OCI-LY3 (cell line): ENCODE measurements at regions not wholly inside any gene's neighbourhood (a gene's known extent, or its start where the extent isn't known, plus 50 kb on each side); places are given as distances from the start of the nearest gene placed in this dataset.

Source experiments
- H2AFZ ChIP-seq: fragments of 200-600, 300-600 bp; shearing (Covaris generic); 2 replicates; pipeline ENCODE4 v1.6.0; 2014; ENCODE audit warnings: antibody characterized with exemption, low read depth, low read length
- H3K27ac ChIP-seq: fragments of 200-600, 300-600 bp; sonication (generic); 2 replicates; pipeline ENCODE4 v1.5.1; 2014; ENCODE audit warnings: mild to moderate bottlenecking, low read length, moderate library complexity, mixed read lengths
- H3K27me3 ChIP-seq: fragments of 200-600, 300-600 bp; sonication (generic); 2 replicates; pipeline ENCODE4 v1.6.1; 2014; ENCODE audit warnings: low read depth, low read length, mixed read lengths
- H3K36me3 ChIP-seq: fragments of 200-600, 300-600 bp; sonication (generic); replicated peaks from 2 replicates; pipeline ENCODE3; 2014; ENCODE audit warnings: low read depth, low read length, mixed read lengths
- H3K4me1 ChIP-seq: fragments of 300-600, 200-600 bp; sonication (generic); 2 replicates; pipeline ENCODE4 v1.6.1; 2014; ENCODE audit warnings: low read length, mixed read lengths
- H3K4me2 ChIP-seq: fragments of 200-600, 300-600 bp; sonication (generic); 2 replicates; pipeline ENCODE4 v1.6.1; 2014; ENCODE audit warnings: low read length, mixed read lengths
- H3K4me3 ChIP-seq: fragments of 300-600, 200-600 bp; sonication (generic); 2 replicates; pipeline ENCODE4 v1.5.1; 2014; ENCODE audit warnings: antibody characterized with exemption, mild to moderate bottlenecking, low read length, moderate library complexity
- H3K79me2 ChIP-seq: fragments of 300-600, 200-600 bp; shearing (Covaris generic); 2 replicates; pipeline ENCODE4 v1.6.1; 2014; ENCODE audit warnings: mild to moderate bottlenecking, low read length, mixed read lengths
- H3K9ac ChIP-seq: fragments of 300-600, 200-600 bp; shearing (Covaris generic); 2 replicates; pipeline ENCODE4 v1.6.0; 2014; ENCODE audit warnings: mild to moderate bottlenecking, low read length, moderate library complexity
- H3K9me3 ChIP-seq: fragments of 200-600, 300-600 bp; shearing (Covaris generic); 2 replicates; pipeline ENCODE4 v1.6.1; 2014; ENCODE audit warnings: low read length, mixed read lengths; ENCODE audit not compliant: insufficient read depth
- H4K20me1 ChIP-seq: fragments of 200-600, 300-600 bp; sonication (generic); 2 replicates; pipeline ENCODE4 v1.6.1; 2016; ENCODE audit warnings: low read length, mixed read lengths; ENCODE audit not compliant: insufficient read depth
- CTCF ChIP-seq: fragments of 200-600, 300-600 bp; sonication (generic); IDR thresholded peaks from 2 replicates; pipeline ENCODE4 v1.5.1; 2014; ENCODE audit warnings: antibody characterized with exemption, low read length, low read depth
- EZH2phosphoT487 ChIP-seq: fragments of 200-600 bp; shearing (Covaris generic); IDR thresholded peaks from 2 replicates; pipeline ENCODE4 v1.6.1; 2018; ENCODE audit warnings: antibody characterized with exemption, mixed run types, low read depth

GRCh38 chr4:115871596-115871995 is 758.2 kb upstream of the NDST4 start:
- H4K20me1 ChIP-seq: no peaks in the 10 kb centered on the region
- H3K4me2 ChIP-seq: no peak overlapping the region
- no peaks in the 10 kb centered on the region for H3K27me3 ChIP-seq
- H3K4me1 ChIP-seq: no peaks in the 10 kb centered on the region
- H3K4me3 ChIP-seq: no peak overlapping the region
- no peaks in the 10 kb centered on the region for H3K36me3 ChIP-seq
- H3K79me2 ChIP-seq: no peaks in the 10 kb centered on the region
- no peak overlapping the region for H3K27ac ChIP-seq
- no peak for TF ChIP-seq CTCF
- TF ChIP-seq EZH2phosphoT487: no peak
- H3K9me3 ChIP-seq: no peaks in the 10 kb centered on the region
- H2AFZ ChIP-seq: no peak overlapping the region
- H3K9ac ChIP-seq: no peak overlapping the region

DNA sequence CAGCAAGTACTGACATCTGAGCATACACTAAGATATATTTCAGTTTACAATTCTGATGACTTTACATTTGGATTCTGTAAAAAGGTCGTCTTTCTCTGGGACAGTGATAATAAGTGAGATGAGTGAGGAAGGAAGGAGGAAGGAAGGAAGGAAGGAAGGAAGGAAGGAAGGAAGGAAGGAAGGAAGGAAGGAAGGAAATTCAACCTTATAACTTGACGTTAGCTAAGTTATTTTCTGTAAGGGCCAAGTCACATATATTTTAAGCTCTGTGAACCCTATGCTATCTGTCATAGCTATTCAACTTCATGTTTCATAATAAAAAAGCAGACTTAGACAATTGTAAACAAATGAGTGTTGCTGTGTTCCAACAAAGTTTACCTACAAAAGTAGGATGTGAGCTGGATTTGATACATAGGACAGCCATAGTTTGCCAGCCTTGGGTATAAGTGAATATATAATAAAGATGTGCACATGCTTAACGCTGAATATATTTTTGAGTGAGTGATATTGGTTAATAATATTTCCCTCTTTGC is 753.0 kb upstream of the NDST4 start:
- Histone ChIP-seq H3K27me3 (no peaks in the 10 kb centered on the region), H3K9me3 (no peaks in the 10 kb centered on the region), H3K4me1 (no peaks in the 10 kb centered on the region), H3K79me2 (no peaks in the 10 kb centered on the region), H3K4me2 (no peak overlapping the region), H2AFZ (no peak overlapping the region), H3K36me3 (no peaks in the 10 kb centered on the region), H3K27ac (no peak overlapping the region), H3K9ac (no peak overlapping the region), H3K4me3 (no peak overlapping the region), H4K20me1 (no peaks in the 10 kb centered on the region)
- TF ChIP-seq EZH2phosphoT487 (no peak), CTCF (no peak)

GRCh38 chr4:115865736-115866135 is 752.3 kb upstream of the NDST4 start:
- no peaks in the 10 kb centered on the region for H3K9me3 ChIP-seq
- H3K79me2 ChIP-seq: no peaks in the 10 kb centered on the region
- no peaks in the 10 kb centered on the region for H4K20me1 ChIP-seq
- no peaks in the 10 kb centered on the region for H3K27me3 ChIP-seq
- no peaks in the 10 kb centered on the region for H3K4me1 ChIP-seq
- H3K36me3 ChIP-seq: no peaks in the 10 kb centered on the region
- no peak overlapping the region for H3K4me2 ChIP-seq
- TF ChIP-seq EZH2phosphoT487: no peak
- TF ChIP-seq CTCF: no peak
- no peak overlapping the region for H3K9ac ChIP-seq
- no peak overlapping the region for H3K27ac ChIP-seq
- H2AFZ ChIP-seq: peak overlapping the region; percentile 56; the same call in 1 of the 2 replicates
- no peak overlapping the region for H3K4me3 ChIP-seq

GRCh38 chr4:115852767-115853091 is 739.3 kb upstream of the NDST4 start:
- Histone ChIP-seq H2AFZ (no peak overlapping the region), H3K9ac (no peak overlapping the region), H3K4me2 (no peak overlapping the region), H3K36me3 (no peaks in the 10 kb centered on the region), H3K27ac (no peak overlapping the region), H3K4me1 (peaks cover 39% of the 10 kb centered on the region), H4K20me1 (no peaks in the 10 kb centered on the region), H3K79me2 (no peaks in the 10 kb centered on the region), H3K9me3 (no peaks in the 10 kb centered on the region), H3K4me3 (no peak overlapping the region), H3K27me3 (no peaks in the 10 kb centered on the region)
- TF ChIP-seq CTCF: no peak
- TF ChIP-seq EZH2phosphoT487: no peak
